Large intestine (tissue), 3 donors: ENCODE measurements at regions not wholly inside any gene's neighbourhood (a gene's known extent, or its start where the extent isn't known, plus 50 kb on each side); places are given as distances from the start of the nearest gene placed in this dataset.

ENCODE experiments used
- DNase-seq, 2 donors: peaks; one replicate each; pipeline versions ENCODE4 v3.0.0 to v3.0.0-alpha.2; 2013
- H3K27ac ChIP-seq: one replicate; pipeline ENCODE4 v1.5.1; 2013; ENCODE audit warnings: low read length
- H3K27me3 ChIP-seq: 2 replicates; pipeline ENCODE4 v1.6.1; 2013; ENCODE audit warnings: low read length; ENCODE audit not compliant: control insufficient read depth, insufficient read depth
- H3K36me3 ChIP-seq: 2 replicates; pipeline ENCODE4 v1.6.1; 2013; ENCODE audit warnings: low read length; ENCODE audit not compliant: control insufficient read depth, insufficient read depth
- H3K4me1 ChIP-seq: one replicate; pipeline ENCODE4 v1.6.1; 2013; ENCODE audit warnings: low read length; ENCODE audit not compliant: control insufficient read depth, insufficient read depth
- H3K4me3 ChIP-seq: one replicate; pipeline ENCODE4 v1.5.1; 2013; ENCODE audit warnings: low read length
- H3K9me3 ChIP-seq: one replicate; pipeline ENCODE4 v1.6.1; 2013; ENCODE audit warnings: mild to moderate bottlenecking, low read depth, low read length, moderate library complexity; ENCODE audit not compliant: control insufficient read depth
- WGBS: methylation state at CpG from one replicate; pipeline ENCODE4 v1.1.5; 2013; ENCODE audit warnings: low lambda C conversion rate; ENCODE audit not compliant: insufficient coverage; 5-methylcytosine and 5-hydroxymethylcytosine counted together

GRCh38 chr4:58723954-58724353, 1613.8 kb upstream of the IGFBP7 start:
- Histone ChIP-seq H3K36me3 (no peaks in the 10 kb centered on the region), H3K4me1 (no peaks in the 10 kb centered on the region), H3K9me3 (peaks cover 4% of the 10 kb centered on the region), H3K27me3 (no peaks in the 10 kb centered on the region), H3K27ac (no peak overlapping the region), H3K4me3 (no peak overlapping the region)
- no peak for DNase-seq
- WGBS: no CpG with 5 or more reads among the region's 15 CpGs

DNA sequence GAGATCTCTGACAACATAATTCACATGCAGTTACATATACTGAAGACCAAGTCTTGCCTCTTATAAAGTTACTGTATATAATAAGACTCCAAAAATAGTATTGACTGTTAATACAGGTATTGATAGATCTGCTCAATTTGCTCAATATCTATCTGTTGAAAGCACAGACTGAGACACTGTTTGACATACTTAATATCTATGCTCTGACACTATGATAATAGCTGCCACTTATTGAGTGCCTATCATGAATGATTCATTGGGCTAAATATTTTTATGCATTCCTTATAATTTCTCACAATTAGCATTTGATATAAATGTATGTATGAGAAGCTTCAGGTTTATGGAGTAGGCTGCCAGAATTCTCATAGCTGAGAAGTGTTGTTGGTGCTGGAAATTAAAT, 1600.9 kb upstream of the IGFBP7 start:
- Histone ChIP-seq H3K4me1 (no peaks in the 10 kb centered on the region), H3K4me3 (no peak overlapping the region), H3K9me3 (no peaks in the 10 kb centered on the region), H3K27ac (no peak overlapping the region), H3K36me3 (no peaks in the 10 kb centered on the region), H3K27me3 (no peaks in the 10 kb centered on the region)
- no peak for DNase-seq

- no peak for DNase-seq
- no peak overlapping the region for H3K27ac ChIP-seq
- H3K9me3 ChIP-seq: no peaks in the 10 kb centered on the region
- 20% methylated on average over 1 of the region's 1 CpG for WGBS
- no peak overlapping the region for H3K4me3 ChIP-seq
- no peaks in the 10 kb centered on the region for H3K4me1 ChIP-seq
- H3K36me3 ChIP-seq: no peaks in the 10 kb centered on the region
- H3K27me3 ChIP-seq: no peaks in the 10 kb centered on the region
These were observed 1578.4 kb upstream of the IGFBP7 start for GRCh38 chr4:58688568-58688967.

- H3K9me3 ChIP-seq: no peaks in the 10 kb centered on the region
- H3K4me1 ChIP-seq: no peaks in the 10 kb centered on the region
- no peak overlapping the region for H3K4me3 ChIP-seq
- WGBS: 89% methylated on average over 1 of the region's 1 CpG
- no peaks in the 10 kb centered on the region for H3K36me3 ChIP-seq
- DNase-seq: no peak
- H3K27me3 ChIP-seq: no peaks in the 10 kb centered on the region
- no peak overlapping the region for H3K27ac ChIP-seq
These were observed 1569.7 kb upstream of the IGFBP7 start for GRCh38 chr4:58679886-58680285.

- 92% methylated on average over 2 of the region's 2 CpGs for WGBS
- no peaks in the 10 kb centered on the region for H3K27me3 ChIP-seq
- no peaks in the 10 kb centered on the region for H3K36me3 ChIP-seq
- no peak for DNase-seq
- no peaks in the 10 kb centered on the region for H3K9me3 ChIP-seq
- H3K4me3 ChIP-seq: no peak overlapping the region
- H3K27ac ChIP-seq: no peak overlapping the region
- no peaks in the 10 kb centered on the region for H3K4me1 ChIP-seq
These were observed 1568.9 kb upstream of the IGFBP7 start for GRCh38 chr4:58679051-58679450.

DNA sequence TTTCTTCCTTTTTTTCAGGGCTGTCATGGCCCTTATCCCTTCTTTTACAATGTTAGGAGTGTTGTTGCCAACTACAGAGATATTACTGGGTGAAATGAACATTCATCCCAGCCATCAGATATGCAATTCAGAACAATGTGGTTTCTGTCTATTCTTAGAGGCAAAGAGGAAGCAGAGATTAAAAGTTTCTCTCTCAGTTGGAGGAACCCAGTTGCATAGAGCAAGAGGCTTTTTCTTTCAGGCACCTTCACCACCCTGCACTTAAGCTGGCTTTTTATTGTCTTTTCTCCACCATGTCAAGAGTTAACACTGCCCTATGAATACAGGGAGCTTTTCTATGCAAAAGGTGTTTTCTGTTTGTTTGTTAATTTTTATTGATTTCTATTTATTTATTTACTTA, 1559.6 kb upstream of the IGFBP7 start:
- Histone ChIP-seq H3K9me3 (no peaks in the 10 kb centered on the region), H3K4me1 (no peaks in the 10 kb centered on the region), H3K4me3 (no peak overlapping the region), H3K27ac (no peak overlapping the region), H3K27me3 (no peaks in the 10 kb centered on the region), H3K36me3 (no peaks in the 10 kb centered on the region)
- DNase-seq: no peak

DNA sequence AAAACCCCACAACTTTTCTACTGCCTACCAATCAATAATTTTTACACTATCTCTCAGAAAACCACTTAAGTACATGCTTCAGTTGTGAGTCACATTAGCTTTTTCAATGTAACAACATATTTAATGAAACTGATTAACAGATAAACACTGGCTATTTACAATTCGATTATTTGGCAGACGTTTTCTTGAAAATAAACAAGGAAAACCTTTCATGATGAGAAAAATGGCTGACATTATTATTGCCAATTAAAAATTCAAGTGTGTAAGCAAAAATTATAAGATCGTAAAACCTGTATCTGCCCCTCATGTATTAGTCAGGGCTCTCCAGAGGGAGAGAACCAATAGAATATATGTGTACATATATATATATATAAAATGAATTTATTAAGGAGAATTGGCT, 1555.5 kb upstream of the IGFBP7 start:
- H3K9me3 ChIP-seq: no peaks in the 10 kb centered on the region
- no peak for DNase-seq
- H3K4me3 ChIP-seq: no peak overlapping the region
- no peaks in the 10 kb centered on the region for H3K4me1 ChIP-seq
- no CpG with 5 or more reads among the region's 3 CpGs for WGBS
- no peaks in the 10 kb centered on the region for H3K36me3 ChIP-seq
- H3K27ac ChIP-seq: no peak overlapping the region
- no peaks in the 10 kb centered on the region for H3K27me3 ChIP-seq

GRCh38 chr4:58658701-58659100, 1548.5 kb upstream of the IGFBP7 start:
- Histone ChIP-seq H3K27ac (no peak overlapping the region), H3K9me3 (no peaks in the 10 kb centered on the region), H3K27me3 (no peaks in the 10 kb centered on the region), H3K36me3 (no peaks in the 10 kb centered on the region), H3K4me3 (no peak overlapping the region), H3K4me1 (no peaks in the 10 kb centered on the region)
- no CpG with 5 or more reads among the region's 2 CpGs for WGBS
- no peak for DNase-seq

DNA sequence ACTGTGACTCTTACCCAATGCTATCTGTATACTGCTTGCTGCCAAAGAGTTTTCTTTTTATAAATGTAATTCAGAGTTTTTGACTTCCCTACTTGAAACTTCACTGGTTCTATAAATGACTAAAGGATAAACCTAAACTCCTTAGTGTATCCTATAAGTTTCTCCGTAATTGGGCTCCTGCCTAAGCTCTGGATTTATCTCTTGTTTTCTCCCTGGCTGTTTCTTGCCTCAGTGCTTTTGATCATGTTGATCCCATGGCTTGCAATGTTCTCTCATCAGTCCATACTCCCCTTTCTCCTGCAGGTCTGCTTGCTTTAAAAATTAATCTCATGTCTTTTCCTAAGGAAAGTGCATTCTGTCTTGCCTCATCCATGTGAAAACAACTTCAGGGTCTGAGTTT, 1543.1 kb upstream of the IGFBP7 start:
- no peaks in the 10 kb centered on the region for H3K4me1 ChIP-seq
- H3K4me3 ChIP-seq: no peak overlapping the region
- no CpG with 5 or more reads among the region's 1 CpG for WGBS
- H3K27me3 ChIP-seq: no peaks in the 10 kb centered on the region
- DNase-seq: no peak
- H3K36me3 ChIP-seq: no peaks in the 10 kb centered on the region
- no peak overlapping the region for H3K27ac ChIP-seq
- H3K9me3 ChIP-seq: no peaks in the 10 kb centered on the region

- WGBS: no CpG with 5 or more reads among the region's 1 CpG
- no peak overlapping the region for H3K27ac ChIP-seq
- no peaks in the 10 kb centered on the region for H3K27me3 ChIP-seq
- H3K4me1 ChIP-seq: peaks cover 4% of the 10 kb centered on the region
- DNase-seq: no peak
- H3K4me3 ChIP-seq: no peak overlapping the region
- no peaks in the 10 kb centered on the region for H3K9me3 ChIP-seq
- no peaks in the 10 kb centered on the region for H3K36me3 ChIP-seq
These were observed 1539.0 kb upstream of the IGFBP7 start for GRCh38 chr4:58649226-58649625.

- peak overlapping the region; percentile 5 for H3K4me3 ChIP-seq
- no peaks in the 10 kb centered on the region for H3K9me3 ChIP-seq
- H3K4me1 ChIP-seq: peaks cover 4% of the 10 kb centered on the region
- H3K27me3 ChIP-seq: no peaks in the 10 kb centered on the region
- DNase-seq: peak; percentile 78 to 88
- no peaks in the 10 kb centered on the region for H3K36me3 ChIP-seq
- WGBS: no CpG with 5 or more reads among the region's 3 CpGs
- peak overlapping the region; percentile 69 for H3K27ac ChIP-seq
These were observed 1535.9 kb upstream of the IGFBP7 start for GRCh38 chr4:58646126-58646525.
